Parathyroid adenoma (tissue), 2 donors: ENCODE measurements at regions not wholly inside any gene's neighbourhood (a gene's known extent, or its start where the extent isn't known, plus 50 kb on each side); places are given as distances from the start of the nearest gene placed in this dataset.

Experiments used
- H2AFZ ChIP-seq: fragments of 300-600 bp; sonication (generic); one replicate; pipeline ENCODE4 v1.7.0; 2017; ENCODE audit warnings: antibody characterized with exemption, mild to moderate bottlenecking
- H3K27ac ChIP-seq: fragments of 300-600 bp; sonication (generic); one replicate; pipeline ENCODE4 v1.7.0; 2017
- H3K27me3 ChIP-seq: fragments of 300-600 bp; sonication (generic); one replicate; pipeline ENCODE4 v1.7.0; 2017; ENCODE audit warnings: low read length; ENCODE audit not compliant: control insufficient read depth, insufficient read depth
- H3K36me3 ChIP-seq: fragments of 300-600 bp; sonication (generic); one replicate; pipeline ENCODE4 v1.7.0; 2017; ENCODE audit warnings: low read length; ENCODE audit not compliant: control insufficient read depth, insufficient read depth
- H3K4me1 ChIP-seq: fragments of 300-600 bp; sonication (generic); one replicate; pipeline ENCODE4 v1.7.0; 2017; ENCODE audit warnings: control low read depth
- H3K4me2 ChIP-seq: fragments of 300-600 bp; sonication (generic); one replicate; pipeline ENCODE4 v1.7.0; 2017; ENCODE audit warnings: low read length
- H3K4me3 ChIP-seq: fragments of 300-600 bp; sonication (generic); one replicate; pipeline ENCODE4 v1.7.0; 2017; ENCODE audit warnings: low read depth, low read length
- H3K79me2 ChIP-seq: fragments of 300-600 bp; sonication (generic); one replicate; pipeline ENCODE4 v1.7.0; 2017; ENCODE audit warnings: control low read depth
- H3K9ac ChIP-seq: fragments of 300-600 bp; sonication (generic); one replicate; pipeline ENCODE4 v1.7.0; 2017; ENCODE audit warnings: mild to moderate bottlenecking
- H3K9me3 ChIP-seq: fragments of 300-600 bp; sonication (generic); one replicate; pipeline ENCODE4 v1.7.0; 2017; ENCODE audit warnings: low read length; ENCODE audit not compliant: control insufficient read depth
- CTCF ChIP-seq: fragments of 300-600 bp; sonication (generic); IDR thresholded peaks from one replicate; pipeline ENCODE4 v1.7.0; 2017; ENCODE audit warnings: antibody characterized with exemption, mild to moderate bottlenecking
- donor health status: primary hyperparathyroidism.

- Histone ChIP-seq H3K4me2 (no peak overlapping the region), H3K36me3 (no peaks in the 10 kb centered on the region), H3K27me3 (no peaks in the 10 kb centered on the region), H3K27ac (no peak overlapping the region), H3K79me2 (no peaks in the 10 kb centered on the region), H3K4me3 (no peak overlapping the region), H3K4me1 (no peaks in the 10 kb centered on the region), H2AFZ (no peak overlapping the region), H3K9ac (no peak overlapping the region), H3K9me3 (peaks cover 4% of the 10 kb centered on the region)
- TF ChIP-seq CTCF, result no peak
These were observed 1043.5 kb upstream of the ALCAM start for GRCh38 chr3:104323226-104323625.

- no peak for TF ChIP-seq CTCF
- Histone ChIP-seq H2AFZ (peak overlapping the region; percentile 8), H3K4me1 (no peaks in the 10 kb centered on the region), H3K4me2 (no peak overlapping the region), H3K36me3 (no peaks in the 10 kb centered on the region), H3K27ac (no peak overlapping the region), H3K9me3 (no peaks in the 10 kb centered on the region), H3K79me2 (no peaks in the 10 kb centered on the region), H3K4me3 (no peak overlapping the region), H3K9ac (no peak overlapping the region), H3K27me3 (no peaks in the 10 kb centered on the region)
These were observed 1019.4 kb upstream of the ALCAM start for GRCh38 chr3:104347291-104347690.

- H3K27me3 ChIP-seq, result no peaks in the 10 kb centered on the region
- H3K36me3 ChIP-seq, result no peaks in the 10 kb centered on the region
- no peak for TF ChIP-seq CTCF
These were observed 1016.9 kb upstream of the ALCAM start for GRCh38 chr3:104349836-104350235.

GRCh38 chr3:104353951-104354350 is 1012.8 kb upstream of the ALCAM start:
- no peaks in the 10 kb centered on the region for H3K9me3 ChIP-seq
- H2AFZ ChIP-seq, result no peak overlapping the region
- no peak overlapping the region for H3K9ac ChIP-seq
- H3K27ac ChIP-seq, result no peak overlapping the region
- no peak overlapping the region for H3K4me2 ChIP-seq
- no peaks in the 10 kb centered on the region for H3K4me1 ChIP-seq
- H3K27me3 ChIP-seq, result no peaks in the 10 kb centered on the region
- no peaks in the 10 kb centered on the region for H3K36me3 ChIP-seq
- no peak for TF ChIP-seq CTCF
- no peaks in the 10 kb centered on the region for H3K79me2 ChIP-seq
- H3K4me3 ChIP-seq, result no peak overlapping the region

More at GRCh38 chr3:104349836-104350235, 1016.9 kb upstream of the ALCAM start:
- H3K9ac ChIP-seq, result no peak overlapping the region
- no peaks in the 10 kb centered on the region for H3K4me1 ChIP-seq
- H2AFZ ChIP-seq, result no peak overlapping the region
- no peak overlapping the region for H3K4me3 ChIP-seq
- no peaks in the 10 kb centered on the region for H3K79me2 ChIP-seq
- no peak overlapping the region for H3K4me2 ChIP-seq
- no peaks in the 10 kb centered on the region for H3K9me3 ChIP-seq
- H3K27ac ChIP-seq, result no peak overlapping the region

- Histone ChIP-seq H3K36me3 (peaks cover 4% of the 10 kb centered on the region), H3K4me1 (no peaks in the 10 kb centered on the region), H2AFZ (no peak overlapping the region), H3K27me3 (no peaks in the 10 kb centered on the region), H3K9ac (no peak overlapping the region), H3K9me3 (no peaks in the 10 kb centered on the region), H3K27ac (no peak overlapping the region), H3K79me2 (no peaks in the 10 kb centered on the region), H3K4me3 (no peak overlapping the region), H3K4me2 (no peak overlapping the region)
- TF ChIP-seq CTCF, result no peak
These were observed 1007.2 kb upstream of the ALCAM start for GRCh38 chr3:104359546-104359945.
